ENCODE measurements at regions not wholly inside any gene's neighbourhood (a gene's known extent, or its start where the extent isn't known, plus 50 kb on each side); places are given as distances from the start of the nearest gene placed in this dataset.

- Histone ChIP-seq H3K4me3 (no peak overlapping the region), H3K27me3 (no peaks in the 10 kb centered on the region), H3K9me3 (no peaks in the 10 kb centered on the region), H3K4me1 (no peaks in the 10 kb centered on the region), H3K36me3 (no peaks in the 10 kb centered on the region), H3K27ac (no peak overlapping the region)
- in situ Hi-C loops (cut with MboI; ENCODE audit: low sequenced_read_pairs in 4 of 4), result loop anchor here in 2 of 4 donors (25.0 kb wide), 1 partner anchor 1249 kb away; the partner anchor contains the start of gene COL12A1 (in 2 of the 2)
- ATAC-seq (no peak), DNase-seq (no peak)
- TF ChIP-seq POLR2A (IDR thresholded peaks at IDR 0.05) (no peak), CTCF (IDR thresholded peaks at IDR 0.05 in 4 of 5, conservative IDR thresholded peaks at IDR 0.05 in 1 of 5) (no peak)
- intact Hi-C loops (cut with DNase I; ENCODE audit: low total_unique reads), result no loop called here
Observed at GRCh38 chr6:73962884-73963283, 266.9 kb downstream of the CD109 start.

- TF ChIP-seq CTCF (IDR thresholded peaks at IDR 0.05 in 4 of 5, conservative IDR thresholded peaks at IDR 0.05 in 1 of 5) (no peak), POLR2A (IDR thresholded peaks at IDR 0.05) (no peak)
- no peak for DNase-seq
- no peak overlapping the region for H3K27ac ChIP-seq
- H3K27me3 ChIP-seq, result no peaks in the 10 kb centered on the region
- intact Hi-C loops (cut with DNase I; ENCODE audit: low total_unique reads) (no loop called here), in situ Hi-C loops (cut with MboI; ENCODE audit: low sequenced_read_pairs in 4 of 4) (loop anchor here in 2 of 4 donors (25.0 kb wide), 1 partner anchor 1256 kb away; the partner anchor contains the start of gene COL12A1 (in 2 of the 2))
- H3K9me3 ChIP-seq, result no peaks in the 10 kb centered on the region
- no peak overlapping the region for H3K4me3 ChIP-seq
- no peaks in the 10 kb centered on the region for H3K36me3 ChIP-seq
- no peak for ATAC-seq
- no peaks in the 10 kb centered on the region for H3K4me1 ChIP-seq
Observed at GRCh38 chr6:73956305-73956704, 260.3 kb downstream of the CD109 start.

- no peak overlapping the region for H3K27ac ChIP-seq
- H3K27me3 ChIP-seq, result no peaks in the 10 kb centered on the region
- H3K9me3 ChIP-seq, result no peaks in the 10 kb centered on the region
- DNase-seq (no peak), ATAC-seq (no peak)
- intact Hi-C loops (cut with DNase I; ENCODE audit: low total_unique reads) (no loop called here), in situ Hi-C loops (cut with MboI; ENCODE audit: low sequenced_read_pairs in 4 of 4) (loop anchor here in 2 of 4 donors (25.0 kb wide), 1 partner anchor 1257 kb away; the partner anchor contains the start of gene COL12A1 (in 2 of the 2))
- H3K4me3 ChIP-seq, result no peak overlapping the region
- no peaks in the 10 kb centered on the region for H3K4me1 ChIP-seq
- TF ChIP-seq CTCF (IDR thresholded peaks at IDR 0.05 in 4 of 5, conservative IDR thresholded peaks at IDR 0.05 in 1 of 5) (no peak), POLR2A (IDR thresholded peaks at IDR 0.05) (no peak)
- no peaks in the 10 kb centered on the region for H3K36me3 ChIP-seq
Observed at GRCh38 chr6:73955800-73956199, 259.8 kb downstream of the CD109 start.

- DNase-seq (no peak), ATAC-seq (no peak)
- Histone ChIP-seq H3K27ac (no peak overlapping the region), H3K27me3 (no peaks in the 10 kb centered on the region), H3K36me3 (no peaks in the 10 kb centered on the region), H3K4me3 (no peak overlapping the region), H3K4me1 (no peaks in the 10 kb centered on the region), H3K9me3 (no peaks in the 10 kb centered on the region)
- intact Hi-C loops (cut with DNase I; ENCODE audit: low total_unique reads) (no loop called here), in situ Hi-C loops (cut with MboI; ENCODE audit: low sequenced_read_pairs in 4 of 4) (loop anchor here in 2 of 4 donors (25.0 kb wide), 1 partner anchor 1257 kb away; the partner anchor contains the start of gene COL12A1 (in 2 of the 2))
- no peak for TF ChIP-seq CTCF (IDR thresholded peaks at IDR 0.05 in 4 of 5, conservative IDR thresholded peaks at IDR 0.05 in 1 of 5)
- TF ChIP-seq POLR2A (IDR thresholded peaks at IDR 0.05), result no peak
Observed at GRCh38 chr6:73954881-73955280, 258.9 kb downstream of the CD109 start.

- Histone ChIP-seq H3K4me1 (no peaks in the 10 kb centered on the region), H3K9me3 (no peaks in the 10 kb centered on the region), H3K27me3 (no peaks in the 10 kb centered on the region), H3K27ac (no peak overlapping the region), H3K36me3 (no peaks in the 10 kb centered on the region), H3K4me3 (no peak overlapping the region)
- in situ Hi-C loops (cut with MboI; ENCODE audit: low sequenced_read_pairs in 4 of 4), result loop anchor here in 2 of 4 donors (25.0 kb wide), 1 partner anchor 1261 kb away; the partner anchor contains the start of gene COL12A1 (in 2 of the 2)
- TF ChIP-seq POLR2A (IDR thresholded peaks at IDR 0.05) (no peak), CTCF (IDR thresholded peaks at IDR 0.05 in 4 of 5, conservative IDR thresholded peaks at IDR 0.05 in 1 of 5) (no peak)
- no peak for ATAC-seq
- intact Hi-C loops (cut with DNase I; ENCODE audit: low total_unique reads), result no loop called here
- DNase-seq, result no peak
Observed at GRCh38 chr6:73951183-73951582, 255.2 kb downstream of the CD109 start.
